K562 (cell line): ENCODE measurements at regions not wholly inside any gene's neighbourhood (a gene's known extent, or its start where the extent isn't known, plus 50 kb on each side); places are given as distances from the start of the nearest gene placed in this dataset.

Source experiments
- ATAC-seq: fragments of 200-7000 bp; cut with Tn5 transposase; 3 replicates; pipeline ENCODE4 v1.9.1; 2020; ENCODE audit warnings: moderate library complexity
- BruUV-seq: library from RNA; stranded (reverse); fragments of 400-500 nt; replicated peaks from 2 replicates; lab custom pipeline; 2021; lab: Mats Ljungman, UMichigan
- CTCF ChIA-PET: fragments of 300-600 bp; formaldehyde crosslinking; extraction: SDS; loops from one replicate; lab custom pipeline; 2021; ENCODE audit warnings: low intra/inter-chr PET ratio; lab: Yijun Ruan, JAX
- POLR2A ChIA-PET: fragments of 300-600, 350-650 bp; sonication (Branson Sonifier 250); formaldehyde crosslinking; extraction: SDS; loops from one replicate; lab custom pipeline; 2021; ENCODE audit warnings: antibody characterized with exemption, inconsistent platforms; lab: Yijun Ruan, JAX
- DNase-seq, 4 experiments: peaks; one replicate each; pipeline versions ENCODE4 v3.0.0 to v3.0.0-alpha.2; 2011 to 2018; ENCODE audit warnings: low spot score in 3 of 4, mixed read lengths in 3 of 4; ENCODE audit errors: extremely low read depth in 1 of 4
- FAIRE-seq: peaks from 2 replicates; lab custom pipeline; 2011; peaks lifted over from hg19 to GRCh38; lab: Jason Lieb, UNC
- H2AFZ ChIP-seq: 2 replicates; pipeline ENCODE4 v1.6.0; 2011; ENCODE audit warnings: low read depth, low read length, control low read depth, inconsistent platforms
- H3K27ac ChIP-seq: fragments of 200-600 bp; 3 replicates; pipeline ENCODE4 v1.8.0; 2011; ENCODE audit warnings: low read depth, mild to moderate bottlenecking, control low read depth, inconsistent platforms, low read length, moderate library complexity, mixed read lengths; ENCODE audit errors: extremely low read depth
- H3K27me3 ChIP-seq, 2 experiments: fragments of 300-600 bp in 1 of 2; 2 replicates in 1 of 2; 3 replicates in 1 of 2; pipeline versions ENCODE4 v1.6.0 to v1.8.0; 2011; ENCODE audit warnings: inconsistent platforms in 2 of 2, low read length in 2 of 2, mild to moderate bottlenecking in 1 of 2, mixed read lengths in 1 of 2, moderate library complexity in 1 of 2; ENCODE audit not compliant: control insufficient read depth in 2 of 2, insufficient read depth in 2 of 2
- H3K36me3 ChIP-seq: fragments of 300-600 bp; 3 replicates; pipeline ENCODE4 v1.8.0; 2011; ENCODE audit warnings: mild to moderate bottlenecking, low read length, inconsistent platforms; ENCODE audit not compliant: control insufficient read depth, insufficient read depth
- H3K4me1 ChIP-seq, 2 experiments: fragments of 200-600 bp in 1 of 2; replicated peaks in 1 of 2; 2 replicates in 1 of 2; 3 replicates in 1 of 2; pipeline versions ENCODE4 v1.5.1 to v1.8.0; 2011; ENCODE audit warnings: inconsistent platforms in 2 of 2, low read length in 2 of 2, mild to moderate bottlenecking in 1 of 2, mixed read lengths in 1 of 2, moderate library complexity in 1 of 2; ENCODE audit not compliant: control insufficient read depth in 2 of 2, insufficient read depth in 2 of 2
- H3K4me2 ChIP-seq: 2 replicates; pipeline ENCODE4 v1.6.1; 2011; ENCODE audit warnings: low read length, control low read depth, inconsistent platforms, mixed read lengths; ENCODE audit not compliant: insufficient read depth
- H3K4me3 ChIP-seq: fragments of 200-600 bp; sonication (generic), shearing (Covaris generic); 2 replicates; pipeline ENCODE4 v1.5.1; 2016; ENCODE audit warnings: control low read depth, inconsistent platforms
- H3K79me2 ChIP-seq: fragments of 200-600 bp; 3 replicates; pipeline ENCODE4 v1.8.0; 2011; ENCODE audit warnings: low read length, inconsistent platforms; ENCODE audit not compliant: control insufficient read depth, insufficient read depth
- H3K9ac ChIP-seq, 2 experiments: 2 replicates each; pipeline versions ENCODE4 v1.6.0 to v1.6.1; 2011; ENCODE audit warnings: low read depth in 2 of 2, low read length in 2 of 2, control low read depth in 1 of 2, inconsistent platforms in 1 of 2, mild to moderate bottlenecking in 1 of 2, mixed read lengths in 1 of 2; ENCODE audit not compliant: insufficient read depth in 1 of 2
- H3K9me1 ChIP-seq: one replicate; pipeline ENCODE4 v1.6.0; 2011; ENCODE audit warnings: inconsistent platforms, mild to moderate bottlenecking, low read length, moderate library complexity; ENCODE audit not compliant: control insufficient read depth, insufficient read depth
- H3K9me3 ChIP-seq: replicated peaks from 2 replicates; pipeline ENCODE4 v1.5.1; 2011; ENCODE audit warnings: low read depth, low read length, inconsistent platforms; ENCODE audit not compliant: control insufficient read depth, insufficient read depth
- H4K20me1 ChIP-seq: replicated peaks from 2 replicates; pipeline ENCODE4 v1.6.1; 2011; ENCODE audit warnings: low read length, inconsistent platforms, mixed read lengths; ENCODE audit not compliant: control insufficient read depth, insufficient read depth
- ATF2 ChIP-seq: sonication (generic); formaldehyde crosslinking; IDR thresholded peaks from 2 replicates; pipeline ENCODE4 v1.8.1; 2022; ENCODE audit warnings: missing genetic modification reagents
- BRCA1 ChIP-seq, 2 experiments: fragments of 450-650 bp in 1 of 2; sonication (generic) in 1 of 2; formaldehyde crosslinking in 1 of 2; IDR thresholded peaks; 2 replicates each; pipeline versions ENCODE4 v1.5.0 to v1.6.1; 2017 to 2020; ENCODE audit warnings: mild to moderate bottlenecking in 1 of 2, missing genetic modification reagents in 1 of 2
- CBX2 ChIP-seq: fragments of 200-600 bp; sonication (generic); IDR thresholded peaks from one replicate; pipeline ENCODE4 v1.6.1; 2012; ENCODE audit warnings: mild to moderate bottlenecking, low read length, inconsistent platforms; ENCODE audit not compliant: insufficient read depth, poor library complexity, severe bottlenecking
- DPF2 ChIP-seq: fragments of 450-650 bp; IDR thresholded peaks from 2 replicates; pipeline ENCODE4 v1.6.1; 2016
- ETS2 ChIP-seq: IDR thresholded peaks from 2 replicates; pipeline ENCODE4 v1.6.1; 2016; ENCODE audit warnings: borderline replicate concordance, missing genetic modification characterization, mild to moderate bottlenecking, moderate library complexity, missing compliant biosample characterization; ENCODE audit not compliant: poor library complexity, severe bottlenecking
- RBM17 ChIP-seq: fragments of 200-400 bp; formaldehyde crosslinking; IDR thresholded peaks from 2 replicates; pipeline ENCODE4 v1.6.1; 2017; ENCODE audit warnings: low read depth, mild to moderate bottlenecking, low read length, borderline replicate concordance
- THAP12 ChIP-seq: fragments of 250-450 bp; sonication (Bioruptor Pico); IDR thresholded peaks from 2 replicates; pipeline ENCODE4 v1.9.0; 2021; ENCODE audit warnings: mild to moderate bottlenecking, inconsistent platforms
- USF2 ChIP-seq: sonication (generic); formaldehyde crosslinking; IDR thresholded peaks from 2 replicates; pipeline ENCODE4 v1.5.0; 2020; ENCODE audit warnings: missing genetic modification reagents
- ZNF280B ChIP-seq: fragments of 250-450 bp; sonication (Bioruptor Pico); IDR thresholded peaks from 2 replicates; pipeline ENCODE4 v1.5.1; 2021; ENCODE audit warnings: mild to moderate bottlenecking
- ZNF740 ChIP-seq, 3 experiments: fragments of 200-800 bp in 1 of 3; sonication (Bioruptor generic) in 1 of 3; sonication (generic) in 1 of 3; formaldehyde crosslinking in 1 of 3; IDR thresholded peaks; 2 replicates each; pipeline versions ENCODE4 v1.6.1 to v1.8.0; 2016 to 2022; ENCODE audit warnings: mild to moderate bottlenecking in 2 of 3, missing compliant biosample characterization in 2 of 3, missing genetic modification characterization in 2 of 3, missing genetic modification reagents in 1 of 3
- ZZZ3 ChIP-seq: fragments of 450-650 bp; IDR thresholded peaks from 2 replicates; pipeline ENCODE4 v1.6.1; 2016; ENCODE audit warnings: antibody characterized with exemption, mild to moderate bottlenecking, moderate library complexity
- WGBS: fragments of 100-300 bp; shearing (Covaris generic); methylation state at CpG from one replicate; pipeline ENCODE4 v1.1.6; 2016; ENCODE audit warnings: low coverage, mixed read lengths; ENCODE audit not compliant: insufficient coverage; ENCODE audit errors: missing lambda C conversion rate; 5-methylcytosine and 5-hydroxymethylcytosine counted together
- in situ Hi-C: fragments of 300-500 bp; cut with MboI; formaldehyde crosslinking; loops from 4 replicates; pipeline ENCODE4 v1.15.0; 2018; ENCODE audit warnings: inconsistent platforms, mixed read lengths
- intact Hi-C: fragments of 100-400 bp; cut with micrococcal nuclease; formaldehyde crosslinking; loops from 2 replicates; pipeline ENCODE4 v1.14.2; 2022

GRCh38 chr1:4396551-4396950 lies 257.9 kb upstream of the AJAP1 start (continued):
- TF ChIP-seq ETS2 (no peak), ATF2 (CRISPR knock-in tag) (no peak), ZNF740 (CRISPR knock-in tag; IDR thresholded peaks at IDR 0.05) (no peak), ZNF740 (tag; IDR thresholded peaks at IDR 0.05) (no peak), CBX2 (no peak), USF2 (no peak)

- no peak for ATAC-seq
- no peak for TF ChIP-seq BRCA1 (IDR thresholded peaks at IDR 0.05)
- no peak for TF ChIP-seq BRCA1 (CRISPR knock-in tag; IDR thresholded peaks at IDR 0.05)
- no peak for TF ChIP-seq THAP12 (CRISPR knock-in tag)
- TF ChIP-seq ATF2 (CRISPR knock-in tag), result no peak
- TF ChIP-seq RBM17, result no peak
- no peak for TF ChIP-seq DPF2
- TF ChIP-seq ZNF280B (CRISPR knock-in tag), result no peak
- TF ChIP-seq ZZZ3, result no peak
Measured at GRCh38 chr1:4397196-4397595, 257.2 kb upstream of the AJAP1 start.

More at GRCh38 chr1:4397196-4397595, 257.2 kb upstream of the AJAP1 start:
- BruUV-seq, result no TSS peak
- Histone ChIP-seq H3K36me3 (no peaks in the 10 kb centered on the region), H3K9me1 (no peaks in the 10 kb centered on the region), H3K27me3 (no peaks in the 10 kb centered on the region; a peak in 1 of 5 replicates), H3K27ac (no peak overlapping the region), H2AFZ (no peak overlapping the region), H4K20me1 (no peaks in the 10 kb centered on the region), H3K4me1 (no peaks in the 10 kb centered on the region), H3K79me2 (no peaks in the 10 kb centered on the region), H3K9ac (no peak overlapping the region), H3K4me2 (no peak overlapping the region), H3K4me3 (no peak overlapping the region), H3K9me3 (0 out of 2 replicates have a peak, but pooled peaks cover 1% of the 10 kb centered on the region)
- DNase-seq, result no peak
- POLR2A ChIA-PET, result interaction anchor here (0.6 to 0.7 kb wide), 4 partner anchors 8 to 458 kb away, joined by 3 to 4 read pairs (median 4); no protein-coding TSS in a partner anchor
- FAIRE-seq, result no peak
- intact Hi-C loops, result no loop called here
- CTCF ChIA-PET, result no interaction called here
- WGBS, result 0% methylated on average over 4 of the region's 4 CpGs
- in situ Hi-C loops, result no loop called here
